ENCODE measurements at regions not wholly inside any gene's neighbourhood (a gene's known extent, or its start where the extent isn't known, plus 50 kb on each side); places are given as distances from the start of the nearest gene placed in this dataset.

GRCh38 chr9:79308012-79308411 is 263.8 kb upstream of the TLE4 start:
- TF ChIP-seq POLR2AphosphoS5 (IDR thresholded peaks at IDR 0.05) (no peak), POLR2A (IDR thresholded peaks at IDR 0.05) (no peak), CTCF (IDR thresholded peaks at IDR 0.05) (no peak)

Data from breast epithelium (tissue), 3 donors.